ENCODE measurements at regions not wholly inside any gene's neighbourhood (a gene's known extent, or its start where the extent isn't known, plus 50 kb on each side); places are given as distances from the start of the nearest gene placed in this dataset.

GRCh38 chr7:115883629-115884028 is 146.9 kb downstream of the TFEC start:
- DNase-seq (ENCODE audit: low spot score in 2 of 2): no peak
- no peak for FAIRE-seq

GRCh38 chr7:115881476-115881875 is 149.1 kb downstream of the TFEC start:
- DNase-seq (ENCODE audit: low spot score in 2 of 2) (no peak), FAIRE-seq (no peak)

- DNase-seq (ENCODE audit: low spot score in 2 of 2) (no peak), FAIRE-seq (no peak)
These were observed 151.4 kb downstream of the TFEC start for GRCh38 chr7:115879171-115879570.

GRCh38 chr7:115869801-115870200 is 160.8 kb downstream of the TFEC start:
- DNase-seq (ENCODE audit: low spot score in 2 of 2) (no peak), FAIRE-seq (no peak)

DNA sequence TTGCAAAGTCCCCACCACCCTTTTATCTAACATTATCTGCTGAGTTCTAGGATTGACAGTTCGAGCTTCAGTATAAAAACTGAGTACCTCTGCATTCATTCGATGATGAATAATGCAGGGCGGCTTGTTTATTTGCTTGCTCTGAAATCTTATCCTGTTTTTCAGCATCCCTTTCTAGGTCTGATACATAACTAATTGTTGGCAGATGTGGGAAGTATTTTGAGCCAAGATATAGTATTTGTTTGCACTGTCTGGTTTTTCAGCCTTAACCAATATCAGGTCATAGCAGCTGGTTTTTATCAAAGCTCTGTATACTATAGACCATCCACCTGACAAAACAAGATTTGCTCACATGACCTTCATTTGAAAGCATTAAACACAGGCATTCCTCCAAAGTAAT is 161.4 kb downstream of the TFEC start:
- FAIRE-seq: no peak
- DNase-seq (ENCODE audit: low spot score in 2 of 2): no peak

- FAIRE-seq (no peak), DNase-seq (ENCODE audit: low spot score in 2 of 2) (no peak)
These were observed 162.2 kb downstream of the TFEC start for GRCh38 chr7:115868369-115868768.

- FAIRE-seq: no peak
These were observed 166.5 kb downstream of the TFEC start for GRCh38 chr7:115864082-115864481.

GRCh38 chr7:115851291-115851690 is 179.3 kb downstream of the TFEC start:
- FAIRE-seq: no peak
- no peak for DNase-seq (ENCODE audit: low spot score in 2 of 2)

More at GRCh38 chr7:115864082-115864481, 166.5 kb downstream of the TFEC start:
- DNase-seq (ENCODE audit: low spot score in 2 of 2): no peak

DNA sequence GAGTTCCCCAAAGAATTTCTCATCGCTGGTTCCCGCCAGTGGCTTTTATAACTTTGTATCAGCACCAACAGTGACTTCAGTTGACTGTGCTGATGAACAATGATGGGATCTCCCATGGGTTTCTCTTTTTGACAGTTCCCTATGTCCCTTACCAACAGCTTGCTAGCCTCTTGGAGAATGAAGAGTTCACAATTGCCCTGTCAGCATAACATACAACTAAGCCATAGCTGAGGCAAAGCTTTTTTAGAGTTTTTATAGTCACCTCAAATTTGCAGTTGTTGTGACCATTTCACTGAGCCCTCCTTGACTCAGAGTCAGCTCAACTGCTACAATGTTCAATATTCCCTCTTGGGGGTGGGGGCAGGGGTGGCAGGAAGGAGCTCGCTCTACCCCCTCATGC is 179.8 kb downstream of the TFEC start:
- FAIRE-seq (no peak), DNase-seq (ENCODE audit: low spot score in 2 of 2) (no peak)

DNA sequence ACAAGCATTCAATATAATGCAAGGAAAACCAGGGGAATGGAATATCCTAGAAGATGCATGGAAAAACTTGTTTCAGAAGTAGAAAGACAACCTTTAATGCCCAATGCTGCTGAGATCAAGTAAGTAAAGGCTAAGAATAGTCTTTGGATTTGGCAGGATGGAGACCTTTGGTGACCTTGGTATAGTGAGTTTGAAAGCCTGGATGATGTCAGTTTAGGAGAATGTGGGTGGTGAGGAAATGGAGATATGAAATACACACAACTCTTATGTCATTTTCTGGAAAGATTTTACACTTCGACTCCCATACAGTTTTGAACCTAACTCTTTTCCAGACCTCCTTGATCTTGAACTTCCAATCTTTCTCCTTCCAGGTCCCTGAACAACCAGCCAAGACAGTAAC is 185.7 kb downstream of the TFEC start:
- no peak for DNase-seq (ENCODE audit: low spot score in 2 of 2)
- FAIRE-seq: no peak

- DNase-seq (ENCODE audit: low spot score in 2 of 2) (no peak), FAIRE-seq (no peak)
These were observed 189.9 kb downstream of the TFEC start for GRCh38 chr7:115840702-115841101.

- FAIRE-seq: no peak
- no peak for DNase-seq (ENCODE audit: low spot score in 2 of 2)
These were observed 191.7 kb downstream of the TFEC start for GRCh38 chr7:115838829-115839228.

GRCh38 chr7:115831371-115831770 is 199.2 kb downstream of the TFEC start:
- FAIRE-seq: no peak
- no peak for DNase-seq (ENCODE audit: low spot score in 2 of 2)

DNA sequence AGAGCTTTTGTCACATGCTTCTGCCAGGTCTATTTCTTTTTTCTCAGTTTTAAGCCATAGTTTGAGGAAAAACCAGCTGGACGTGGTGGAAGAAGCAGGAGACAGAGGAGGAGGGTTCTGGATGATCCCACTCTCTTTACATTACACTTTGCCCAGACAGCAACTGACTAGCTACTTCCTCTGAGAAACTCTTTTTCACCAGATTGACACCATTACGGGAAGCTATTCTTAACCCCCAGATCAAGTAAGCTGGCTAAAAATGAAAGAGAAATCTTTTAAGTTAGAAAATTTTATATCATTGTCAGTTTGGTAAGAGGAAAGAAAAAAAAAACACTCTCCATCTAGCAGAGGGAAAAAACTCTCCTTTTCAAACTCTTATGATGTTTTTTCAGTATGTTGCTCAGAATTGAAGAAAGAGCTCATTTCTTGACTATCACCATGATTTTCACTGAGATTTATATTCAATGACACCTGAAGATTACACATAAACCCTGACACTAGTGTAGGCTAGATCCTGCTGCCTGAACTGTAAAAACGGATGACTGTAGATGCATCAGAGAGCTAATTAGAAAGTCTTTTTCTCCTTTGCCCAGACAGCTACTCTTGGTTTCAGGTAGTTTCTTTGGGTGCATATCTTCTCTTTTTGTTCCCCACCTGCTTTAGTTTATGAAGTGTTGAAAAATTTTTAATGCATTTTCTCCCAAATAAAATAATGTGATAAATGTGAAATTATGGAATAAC is 203.1 kb downstream of the TFEC start:
- DNase-seq (ENCODE audit: low spot score in 2 of 2) (no peak), FAIRE-seq (no peak)

- DNase-seq (ENCODE audit: low spot score in 2 of 2): no peak
- no peak for FAIRE-seq
These were observed 205.0 kb downstream of the TFEC start for GRCh38 chr7:115825456-115826115.

DNA sequence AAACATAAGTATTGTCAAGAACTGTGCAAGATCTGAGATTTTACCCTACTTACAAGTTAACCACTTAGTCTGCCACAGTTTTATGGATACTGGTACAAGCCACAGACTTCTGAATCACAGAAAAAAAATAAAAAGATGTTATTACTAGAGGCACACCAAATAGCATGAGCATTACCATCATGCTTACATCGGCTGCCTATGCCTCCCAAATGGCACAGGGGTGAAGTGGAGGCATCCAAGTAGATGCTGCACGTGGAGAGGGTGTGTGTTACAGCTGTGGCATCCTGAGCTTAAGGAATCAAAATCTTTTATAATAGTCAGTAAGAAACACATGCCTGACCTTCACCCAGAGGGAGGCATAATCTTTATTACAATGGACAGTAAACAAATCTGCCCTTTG is 207.8 kb downstream of the TFEC start:
- no peak for FAIRE-seq
- DNase-seq (ENCODE audit: low spot score in 2 of 2): no peak

- FAIRE-seq: no peak
- DNase-seq (ENCODE audit: low spot score in 2 of 2): no peak
These were observed 208.2 kb downstream of the TFEC start for GRCh38 chr7:115822380-115822779.

- DNase-seq (ENCODE audit: low spot score in 2 of 2) (no peak), FAIRE-seq (no peak)
These were observed 214.1 kb downstream of the TFEC start for GRCh38 chr7:115816318-115816974.

GRCh38 chr7:115812794-115813193 is 217.8 kb downstream of the TFEC start:
- DNase-seq (ENCODE audit: low spot score in 2 of 2) (no peak), FAIRE-seq (no peak)

GRCh38 chr7:115805458-115805857 is 225.1 kb downstream of the TFEC start:
- FAIRE-seq (no peak), DNase-seq (ENCODE audit: low spot score in 2 of 2) (no peak)

DNA sequence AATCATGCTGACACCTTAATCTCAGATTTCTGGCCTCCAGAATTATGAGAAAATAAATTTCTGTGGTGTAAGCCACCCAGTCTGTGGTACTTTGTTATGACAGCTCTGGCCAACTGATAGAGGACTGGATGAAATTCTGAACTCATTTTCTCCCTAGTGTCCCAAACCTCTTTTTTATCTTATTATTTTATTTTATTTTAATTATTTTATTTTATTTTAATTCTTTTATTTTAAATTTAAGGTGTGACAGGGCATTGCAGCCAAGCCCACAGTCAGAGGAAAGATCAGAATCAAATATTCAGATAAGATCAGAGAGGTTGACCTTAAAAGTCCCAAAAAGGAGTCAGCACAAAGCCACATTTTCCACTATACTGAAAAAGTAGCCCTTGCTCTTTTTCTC is 228.1 kb downstream of the TFEC start:
- FAIRE-seq: no peak
- DNase-seq (ENCODE audit: low spot score in 2 of 2): no peak

DNA sequence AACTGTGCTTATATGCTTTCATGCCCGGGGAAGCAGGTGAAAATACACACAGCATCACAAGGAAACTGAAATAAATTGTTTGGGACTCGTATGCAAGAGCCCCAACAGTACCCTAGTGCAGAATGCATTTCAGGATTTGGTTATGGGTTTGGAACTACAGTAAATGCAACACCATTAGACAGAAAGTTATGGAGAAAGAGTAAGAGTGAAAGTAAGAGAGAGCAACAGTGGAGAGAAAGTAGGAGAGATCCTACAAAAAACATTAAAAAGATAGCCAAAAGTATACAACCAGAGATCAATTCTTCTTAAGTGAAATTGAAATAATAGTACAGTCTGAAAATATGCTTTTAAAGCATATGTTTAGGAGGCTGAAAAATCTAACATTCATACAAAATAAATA is 231.1 kb downstream of the TFEC start:
- FAIRE-seq: no peak
- DNase-seq (ENCODE audit: low spot score in 2 of 2): no peak

Measured in frontal cortex (tissue), 3 donors.